PC-9 (cell line): ENCODE measurements at regions not wholly inside any gene's neighbourhood (a gene's known extent, or its start where the extent isn't known, plus 50 kb on each side); places are given as distances from the start of the nearest gene placed in this dataset.

ENCODE experiments used
- EZH2 ChIP-seq: fragments of 200-600 bp; sonication (generic); IDR thresholded peaks from 2 replicates; pipeline ENCODE4 v1.8.0; 2017; ENCODE audit warnings: antibody characterized with exemption, low read depth
- TF ChIP-seq, protein P1 (sequence below): fragments of 200-600 bp; sonication (generic); conservative IDR thresholded peaks from 2 replicates; pipeline ENCODE4 v1.6.1; 2017; ENCODE audit warnings: mixed run types, antibody characterized with exemption, mild to moderate bottlenecking, moderate library complexity

DNA sequence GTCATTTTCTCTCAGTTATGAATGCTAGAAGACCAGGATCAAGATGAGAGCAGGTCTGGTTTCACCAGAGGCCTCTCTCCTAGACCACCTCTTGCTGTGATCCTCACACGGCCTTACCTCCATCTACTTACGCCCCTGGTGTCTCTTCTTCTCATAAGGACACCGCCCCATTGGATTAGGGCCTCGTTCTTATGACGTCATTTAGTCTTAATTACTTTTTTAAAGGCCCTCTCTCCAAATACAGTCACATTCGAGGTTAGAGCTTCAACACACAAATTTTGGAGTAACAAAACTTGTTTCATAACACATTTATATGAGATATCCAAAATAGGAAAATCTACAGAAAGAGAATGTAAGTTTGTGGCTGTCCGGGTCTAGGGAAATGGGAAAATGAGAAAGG is 391.0 kb upstream of the PITX2 start:
- TF ChIP-seq, protein P1, sequence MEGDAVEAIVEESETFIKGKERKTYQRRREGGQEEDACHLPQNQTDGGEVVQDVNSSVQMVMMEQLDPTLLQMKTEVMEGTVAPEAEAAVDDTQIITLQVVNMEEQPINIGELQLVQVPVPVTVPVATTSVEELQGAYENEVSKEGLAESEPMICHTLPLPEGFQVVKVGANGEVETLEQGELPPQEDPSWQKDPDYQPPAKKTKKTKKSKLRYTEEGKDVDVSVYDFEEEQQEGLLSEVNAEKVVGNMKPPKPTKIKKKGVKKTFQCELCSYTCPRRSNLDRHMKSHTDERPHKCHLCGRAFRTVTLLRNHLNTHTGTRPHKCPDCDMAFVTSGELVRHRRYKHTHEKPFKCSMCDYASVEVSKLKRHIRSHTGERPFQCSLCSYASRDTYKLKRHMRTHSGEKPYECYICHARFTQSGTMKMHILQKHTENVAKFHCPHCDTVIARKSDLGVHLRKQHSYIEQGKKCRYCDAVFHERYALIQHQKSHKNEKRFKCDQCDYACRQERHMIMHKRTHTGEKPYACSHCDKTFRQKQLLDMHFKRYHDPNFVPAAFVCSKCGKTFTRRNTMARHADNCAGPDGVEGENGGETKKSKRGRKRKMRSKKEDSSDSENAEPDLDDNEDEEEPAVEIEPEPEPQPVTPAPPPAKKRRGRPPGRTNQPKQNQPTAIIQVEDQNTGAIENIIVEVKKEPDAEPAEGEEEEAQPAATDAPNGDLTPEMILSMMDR: no peak
- TF ChIP-seq EZH2: no peak
